ENCODE measurements at regions not wholly inside any gene's neighbourhood (a gene's known extent, or its start where the extent isn't known, plus 50 kb on each side); places are given as distances from the start of the nearest gene placed in this dataset.

DNA sequence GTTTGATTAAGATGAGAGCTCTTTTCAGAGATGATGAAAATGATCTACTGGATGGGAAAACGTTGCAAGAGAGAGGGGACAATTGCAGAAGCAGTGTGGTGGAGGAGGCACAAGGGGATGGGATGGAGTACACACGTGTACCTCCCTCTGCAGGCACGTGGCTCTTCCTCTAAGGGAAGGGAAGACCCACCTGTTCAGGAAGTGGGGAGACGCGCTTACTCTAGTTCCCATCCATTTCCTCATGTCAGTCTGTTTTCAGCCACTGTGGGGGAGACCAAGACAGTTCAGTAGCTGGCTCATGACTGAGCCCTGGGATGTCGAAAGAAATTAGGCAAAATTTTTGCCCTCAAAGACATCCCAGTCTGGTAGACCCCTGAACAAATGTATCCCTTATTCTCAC is 619.2 kb upstream of the CLINT1 start:
- no peak overlapping the region for H3K4me3 ChIP-seq (ENCODE audit: low read length)
- no peak for DNase-seq (ENCODE audit: low read depth)
- no peak for TF ChIP-seq CTCF (conservative IDR thresholded peaks at IDR 0.05; ENCODE audit: low read depth, low read length)

DNA sequence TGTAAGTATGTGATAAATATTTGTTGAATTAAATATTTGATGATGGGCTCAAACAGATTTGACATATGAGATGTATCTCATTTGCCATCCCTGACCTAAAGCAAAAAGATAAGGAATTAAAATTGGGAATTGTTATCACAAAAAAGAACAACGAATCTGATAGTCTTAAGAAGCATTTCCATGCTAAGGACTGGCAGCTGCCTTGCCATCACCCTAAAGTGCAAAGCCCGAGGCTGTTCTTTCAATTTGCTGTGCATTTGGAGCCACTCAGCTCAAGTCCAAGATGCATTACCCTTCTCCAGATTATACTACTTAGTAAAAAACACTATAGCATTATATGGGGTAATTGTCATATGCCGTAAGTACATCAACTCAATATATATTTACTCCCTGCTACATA is 618.3 kb upstream of the CLINT1 start:
- no peak for TF ChIP-seq CTCF (conservative IDR thresholded peaks at IDR 0.05; ENCODE audit: low read depth, low read length)
- DNase-seq (ENCODE audit: low read depth) = no peak
- H3K4me3 ChIP-seq (ENCODE audit: low read length) = no peak overlapping the region

DNA sequence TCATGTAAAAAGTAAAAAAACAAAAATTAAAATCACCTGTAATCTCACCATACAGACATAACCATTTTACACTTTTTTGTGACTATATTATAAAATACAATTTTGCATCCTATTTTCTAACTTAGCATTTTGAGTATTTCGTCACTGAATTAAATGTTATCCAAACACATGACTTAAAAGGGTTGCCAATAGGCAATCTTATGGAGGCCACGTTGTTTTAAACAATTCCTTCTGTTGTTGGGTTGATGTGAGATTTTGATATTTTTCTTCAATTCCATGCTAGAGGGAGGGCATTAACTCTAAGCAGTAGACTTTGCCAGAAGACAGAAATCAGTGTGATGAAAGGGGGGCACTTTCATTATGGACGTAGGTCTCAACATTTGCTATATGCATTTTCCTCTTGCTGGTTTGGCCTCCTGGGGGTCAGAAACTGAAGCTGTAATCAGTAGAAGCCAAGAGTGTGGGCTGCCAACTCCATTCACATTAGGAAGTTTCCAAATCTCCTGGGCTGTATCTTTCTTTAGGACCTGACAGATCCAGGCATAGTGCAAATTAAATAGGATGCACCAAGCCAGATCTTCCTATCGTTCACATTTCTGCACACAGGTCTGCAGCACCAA is 614.2 kb upstream of the CLINT1 start:
- no peak for DNase-seq (ENCODE audit: low read depth)
- no peak for TF ChIP-seq CTCF (conservative IDR thresholded peaks at IDR 0.05; ENCODE audit: low read depth, low read length)
- no peak overlapping the region for H3K4me3 ChIP-seq (ENCODE audit: low read length)

DNA sequence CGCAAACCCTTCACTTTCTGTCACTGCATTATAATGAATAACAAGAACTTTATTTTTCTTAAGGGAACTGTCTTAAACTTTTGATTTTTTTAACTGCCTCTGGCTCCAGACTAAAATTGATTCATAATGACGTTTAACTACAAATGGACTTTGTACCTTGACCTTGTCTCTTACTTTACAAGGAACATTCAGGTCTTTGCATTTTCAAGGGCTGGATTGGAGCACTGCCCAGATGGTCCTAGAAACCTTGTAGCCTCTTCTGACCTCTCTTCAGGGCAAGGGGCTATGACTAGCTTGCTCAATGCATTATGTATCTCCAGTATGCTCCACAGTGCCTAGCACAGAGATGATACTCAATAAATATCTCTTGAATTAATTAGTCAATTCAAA is 612.6 kb upstream of the CLINT1 start:
- TF ChIP-seq CTCF (conservative IDR thresholded peaks at IDR 0.05; ENCODE audit: low read depth, low read length) = no peak
- DNase-seq (ENCODE audit: low read depth) = no peak
- no peak overlapping the region for H3K4me3 ChIP-seq (ENCODE audit: low read length)

- TF ChIP-seq CTCF (conservative IDR thresholded peaks at IDR 0.05; ENCODE audit: low read depth, low read length) = no peak
- no peak for DNase-seq (ENCODE audit: low read depth)
- H3K4me3 ChIP-seq (ENCODE audit: low read length) = no peak overlapping the region
Observed at GRCh38 chr5:158470764-158471534, 612.0 kb upstream of the CLINT1 start.

- DNase-seq (ENCODE audit: low read depth) = no peak
- H3K4me3 ChIP-seq (ENCODE audit: low read length) = no peak overlapping the region
- no peak for TF ChIP-seq CTCF (conservative IDR thresholded peaks at IDR 0.05; ENCODE audit: low read depth, low read length)
Observed at GRCh38 chr5:158468444-158468843, 609.5 kb upstream of the CLINT1 start.

DNA sequence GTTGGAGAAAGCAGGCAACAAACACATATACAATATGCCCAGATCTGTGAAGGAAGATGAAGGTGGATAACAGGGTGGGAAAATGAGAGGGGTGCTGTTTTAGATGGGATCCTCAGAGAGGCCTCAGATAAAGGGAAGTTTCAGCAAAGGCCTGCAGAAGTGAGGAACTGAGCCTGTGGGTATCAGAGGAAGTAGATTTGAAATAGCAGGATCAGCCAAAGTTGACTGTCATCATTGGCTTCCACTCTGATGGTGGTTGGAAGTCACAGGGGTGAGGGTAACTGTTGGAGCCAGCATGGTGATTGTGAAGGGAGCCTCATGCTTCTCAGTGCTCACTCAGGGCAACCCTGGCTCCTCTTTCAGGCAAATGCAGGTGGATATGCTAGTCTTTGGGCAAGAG is 607.2 kb upstream of the CLINT1 start:
- no peak for DNase-seq (ENCODE audit: low read depth)
- TF ChIP-seq CTCF (conservative IDR thresholded peaks at IDR 0.05; ENCODE audit: low read depth, low read length) = no peak
- H3K4me3 ChIP-seq (ENCODE audit: low read length) = no peak overlapping the region

Data from retinal pigment epithelial cell (primary cell).